ENCODE measurements at regions not wholly inside any gene's neighbourhood (a gene's known extent, or its start where the extent isn't known, plus 50 kb on each side); places are given as distances from the start of the nearest gene placed in this dataset.

DNA sequence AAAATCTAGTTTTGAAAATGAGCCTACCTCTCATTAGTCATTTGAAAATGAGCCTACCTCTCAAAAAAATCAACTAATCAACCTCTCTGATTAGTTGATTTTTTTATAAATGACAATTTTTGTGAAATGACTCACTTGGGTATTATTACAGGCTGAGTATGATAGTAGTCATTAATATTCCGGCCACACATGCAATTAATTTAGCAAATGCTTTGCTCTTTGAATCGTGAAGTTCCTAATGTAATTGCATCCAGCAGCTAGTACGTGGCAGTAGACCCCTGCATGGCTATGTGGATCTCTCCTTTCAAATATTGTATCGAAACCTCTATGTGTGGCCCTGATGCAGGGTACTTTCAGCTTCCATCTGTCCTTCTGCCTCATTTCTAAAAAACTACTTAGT, 245.9 kb upstream of the PHYHIPL start:
- no peaks in the 10 kb centered on the region for H3K27me3 ChIP-seq
- WGBS, 2 donors (ENCODE audit: low coverage in 1 of 2): 80 to 82% methylated on average over 3 to 4 of the region's 4 CpGs
- no peak overlapping the region for H3K27ac ChIP-seq
- no peak overlapping the region for H3K4me3 ChIP-seq
- TF ChIP-seq, protein P1, sequence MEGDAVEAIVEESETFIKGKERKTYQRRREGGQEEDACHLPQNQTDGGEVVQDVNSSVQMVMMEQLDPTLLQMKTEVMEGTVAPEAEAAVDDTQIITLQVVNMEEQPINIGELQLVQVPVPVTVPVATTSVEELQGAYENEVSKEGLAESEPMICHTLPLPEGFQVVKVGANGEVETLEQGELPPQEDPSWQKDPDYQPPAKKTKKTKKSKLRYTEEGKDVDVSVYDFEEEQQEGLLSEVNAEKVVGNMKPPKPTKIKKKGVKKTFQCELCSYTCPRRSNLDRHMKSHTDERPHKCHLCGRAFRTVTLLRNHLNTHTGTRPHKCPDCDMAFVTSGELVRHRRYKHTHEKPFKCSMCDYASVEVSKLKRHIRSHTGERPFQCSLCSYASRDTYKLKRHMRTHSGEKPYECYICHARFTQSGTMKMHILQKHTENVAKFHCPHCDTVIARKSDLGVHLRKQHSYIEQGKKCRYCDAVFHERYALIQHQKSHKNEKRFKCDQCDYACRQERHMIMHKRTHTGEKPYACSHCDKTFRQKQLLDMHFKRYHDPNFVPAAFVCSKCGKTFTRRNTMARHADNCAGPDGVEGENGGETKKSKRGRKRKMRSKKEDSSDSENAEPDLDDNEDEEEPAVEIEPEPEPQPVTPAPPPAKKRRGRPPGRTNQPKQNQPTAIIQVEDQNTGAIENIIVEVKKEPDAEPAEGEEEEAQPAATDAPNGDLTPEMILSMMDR (IDR thresholded peaks at IDR 0.05): no peak
- TF ChIP-seq POLR2A (IDR thresholded peaks at IDR 0.05) (no peak), EP300 (IDR thresholded peaks at IDR 0.05) (no peak), POLR2AphosphoS5 (IDR thresholded peaks at IDR 0.05) (no peak)
- H3K4me1 ChIP-seq: no peaks in the 10 kb centered on the region
- no peak for ATAC-seq
- H3K36me3 ChIP-seq: no peaks in the 10 kb centered on the region
- peaks cover 0 to 13% (median 0%) of the 10 kb centered on the region in 3 donors for H3K9me3 ChIP-seq

DNA sequence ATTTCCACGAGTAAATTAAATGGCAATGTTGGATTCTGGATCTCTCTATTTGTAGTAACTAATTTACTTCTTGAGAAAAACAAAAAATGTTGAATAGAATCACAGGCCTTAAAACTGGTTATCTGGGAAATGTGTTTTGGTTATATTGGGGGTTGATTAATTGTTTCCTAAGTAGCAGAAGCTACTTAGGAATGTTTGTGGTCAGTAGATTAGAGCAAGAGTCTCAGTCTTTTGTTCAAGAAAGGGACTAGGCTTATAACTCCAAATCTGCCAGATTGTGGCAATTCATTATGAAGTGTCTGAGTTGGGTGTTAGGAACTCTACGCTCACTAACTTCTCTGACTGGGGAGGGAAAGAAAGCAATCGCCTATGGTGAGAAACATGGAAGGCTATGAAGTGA, 244.3 kb upstream of the PHYHIPL start:
- WGBS, 2 donors (ENCODE audit: low coverage in 1 of 2): 82 to 83% methylated on average over 3 of the region's 3 CpGs
- TF ChIP-seq EP300 (IDR thresholded peaks at IDR 0.05) (no peak), POLR2A (IDR thresholded peaks at IDR 0.05) (no peak), POLR2AphosphoS5 (IDR thresholded peaks at IDR 0.05) (no peak)
- TF ChIP-seq, protein P1 (IDR thresholded peaks at IDR 0.05): no peak
- Histone ChIP-seq H3K4me1 (no peaks in the 10 kb centered on the region), H3K9me3 (peaks cover 0 to 10% (median 0%) of the 10 kb centered on the region in 3 donors), H3K27ac (no peak overlapping the region), H3K4me3 (no peak overlapping the region), H3K36me3 (no peaks in the 10 kb centered on the region), H3K27me3 (no peaks in the 10 kb centered on the region)
- no peak for ATAC-seq

DNA sequence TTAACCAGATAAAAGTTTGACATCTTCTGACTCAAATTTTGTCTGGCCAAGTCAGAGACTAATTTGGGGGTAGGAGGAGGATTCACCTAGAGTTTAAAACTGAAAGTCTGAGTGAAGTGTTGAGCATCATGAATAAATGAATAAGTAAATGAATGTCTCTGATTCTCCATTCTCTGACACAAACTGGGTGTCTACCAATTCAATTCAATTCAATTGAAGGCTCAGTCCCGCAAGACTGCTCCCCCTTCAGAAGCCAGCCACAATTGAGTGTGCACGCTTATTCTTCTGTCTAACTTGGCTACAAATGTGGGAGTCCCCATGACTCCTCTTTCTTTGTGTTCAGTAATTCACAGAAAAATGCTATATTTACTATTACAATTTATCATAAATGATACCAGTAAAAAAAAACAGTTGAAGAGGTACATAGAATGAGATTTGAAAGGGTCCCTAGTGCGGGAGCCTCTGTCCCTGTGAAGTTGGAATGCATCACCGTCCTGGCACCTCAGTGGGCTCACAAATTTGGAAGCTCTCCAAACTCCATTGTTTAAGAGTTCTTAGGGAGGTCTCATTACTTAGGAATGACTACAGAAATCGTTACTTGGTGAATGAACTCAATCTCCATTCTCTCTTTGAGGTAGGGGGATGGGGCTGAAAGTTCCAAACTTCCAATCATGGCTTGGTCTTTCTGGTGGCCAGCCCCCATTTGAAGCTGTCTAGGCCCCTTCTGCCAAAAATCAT, 243.7 kb upstream of the PHYHIPL start:
- ATAC-seq: no peak

DNA sequence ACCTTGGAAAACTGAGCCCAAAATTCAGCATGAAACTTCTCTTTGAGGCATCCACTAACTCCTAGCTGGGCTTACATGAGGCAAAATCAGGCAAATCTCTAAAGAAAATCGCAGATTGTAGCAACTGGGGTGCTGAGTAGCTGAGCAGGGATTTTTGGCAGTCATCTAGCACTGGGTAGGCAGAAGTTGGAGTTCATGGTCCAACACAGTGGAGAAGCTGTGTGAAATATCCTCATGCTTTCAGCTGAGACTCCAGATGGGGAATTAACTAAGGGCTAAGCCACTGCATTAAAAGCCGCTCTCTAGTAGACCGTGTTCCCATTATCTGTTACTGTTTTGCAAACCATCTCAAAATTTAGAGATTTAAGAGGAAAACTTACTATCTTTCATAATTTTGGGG, 240.1 kb upstream of the PHYHIPL start:
- Histone ChIP-seq H3K27me3 (no peaks in the 10 kb centered on the region), H3K4me3 (no peak overlapping the region), H3K36me3 (no peaks in the 10 kb centered on the region), H3K9me3 (no peaks in the 10 kb centered on the region), H3K4me1 (no peaks in the 10 kb centered on the region), H3K27ac (no peak overlapping the region)
- no peak for ATAC-seq
- WGBS, 2 donors (ENCODE audit: low coverage in 1 of 2): 90% methylated on average over 3 of the region's 3 CpGs
- TF ChIP-seq EP300 (IDR thresholded peaks at IDR 0.05) (no peak), POLR2A (IDR thresholded peaks at IDR 0.05) (no peak), POLR2AphosphoS5 (IDR thresholded peaks at IDR 0.05) (no peak)
- TF ChIP-seq, protein P1 (IDR thresholded peaks at IDR 0.05): no peak

More for the DNA sequence above, 243.7 kb upstream of the PHYHIPL start:
- Histone ChIP-seq H3K4me1 (no peaks in the 10 kb centered on the region), H3K27me3 (no peaks in the 10 kb centered on the region), H3K4me3 (no peak overlapping the region), H3K36me3 (no peaks in the 10 kb centered on the region), H3K9me3 (peaks cover 0 to 4% (median 0%) of the 10 kb centered on the region in 3 donors), H3K27ac (no peak overlapping the region)
- WGBS, 2 donors (ENCODE audit: low coverage in 1 of 2): 74 to 81% methylated on average over 5 of the region's 5 CpGs
- TF ChIP-seq, protein P1 (IDR thresholded peaks at IDR 0.05): no peak
- TF ChIP-seq POLR2A (IDR thresholded peaks at IDR 0.05) (no peak), POLR2AphosphoS5 (IDR thresholded peaks at IDR 0.05) (no peak), EP300 (IDR thresholded peaks at IDR 0.05) (no peak)

DNA sequence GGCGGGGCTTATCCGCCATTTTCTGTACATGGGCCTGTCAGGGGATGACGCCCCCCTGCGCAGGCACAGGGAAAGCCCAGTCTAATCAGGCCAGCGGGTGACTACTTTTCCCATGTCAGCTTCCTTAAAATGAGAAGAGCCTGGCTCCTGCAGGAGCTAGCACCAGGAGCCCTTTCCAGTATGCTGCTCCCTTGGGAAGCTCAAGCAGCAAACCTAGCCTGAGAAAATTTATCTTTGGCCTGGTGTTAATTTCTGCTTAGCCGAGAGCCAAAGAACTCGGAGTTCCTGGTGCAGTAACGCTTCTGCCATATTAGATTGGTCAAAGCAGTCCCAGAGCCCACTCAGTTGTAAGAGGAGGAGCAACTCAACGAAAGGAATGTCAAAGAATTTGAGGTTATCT, 239.0 kb upstream of the PHYHIPL start:
- no peaks in the 10 kb centered on the region for H3K36me3 ChIP-seq
- no peak overlapping the region for H3K27ac ChIP-seq
- H3K9me3 ChIP-seq: no peaks in the 10 kb centered on the region
- no peaks in the 10 kb centered on the region for H3K4me1 ChIP-seq
- ATAC-seq: no peak
- 68 to 100% methylated on average over 3 to 6 of the region's 9 CpGs for WGBS, 2 donors (ENCODE audit: low coverage in 1 of 2)
- TF ChIP-seq POLR2A (IDR thresholded peaks at IDR 0.05) (no peak), POLR2AphosphoS5 (IDR thresholded peaks at IDR 0.05) (no peak)
- H3K4me3 ChIP-seq: no peak overlapping the region
- H3K27me3 ChIP-seq: no peaks in the 10 kb centered on the region
